Testis (tissue), 2 donors: ENCODE measurements at regions not wholly inside any gene's neighbourhood (a gene's known extent, or its start where the extent isn't known, plus 50 kb on each side); places are given as distances from the start of the nearest gene placed in this dataset.

Experiments used
- CTCF ChIP-seq, 3 experiments: fragments of 450-650 bp in 2 of 3; fragments of 200-600 bp in 1 of 3; sonication (generic) in 1 of 3; IDR thresholded peaks; one replicate each; pipeline ENCODE4 v1.5.1; 2016 to 2019; ENCODE audit warnings: antibody characterized with exemption in 3 of 3, mild to moderate bottlenecking in 2 of 3, moderate library complexity in 1 of 3
- POLR2A ChIP-seq: fragments of 450-650 bp; IDR thresholded peaks from one replicate; pipeline ENCODE4 v1.6.1; 2017; ENCODE audit warnings: antibody characterized with exemption, mild to moderate bottlenecking, moderate library complexity

GRCh38 chr9:88197016-88197415 is 58.7 kb upstream of the SPATA31C2 start:
- no peak for TF ChIP-seq CTCF (IDR thresholded peaks at IDR 0.05)
- no peak for TF ChIP-seq POLR2A
